ENCODE measurements at regions not wholly inside any gene's neighbourhood (a gene's known extent, or its start where the extent isn't known, plus 50 kb on each side); places are given as distances from the start of the nearest gene placed in this dataset.
A peak's percentile ranks its signal among the peaks of the same experiment; 100 is the strongest.
"Not testable (repeated sequence)": the region's sequence is repeated elsewhere in the genome, so short reads cannot be mapped to it uniquely, and the experiment has no call there.

GRCh38 chr7:119123326-119123725 is 898.8 kb downstream of the ANKRD7 start:
- DNase-seq (ENCODE audit: low spot score): no peak

DNA sequence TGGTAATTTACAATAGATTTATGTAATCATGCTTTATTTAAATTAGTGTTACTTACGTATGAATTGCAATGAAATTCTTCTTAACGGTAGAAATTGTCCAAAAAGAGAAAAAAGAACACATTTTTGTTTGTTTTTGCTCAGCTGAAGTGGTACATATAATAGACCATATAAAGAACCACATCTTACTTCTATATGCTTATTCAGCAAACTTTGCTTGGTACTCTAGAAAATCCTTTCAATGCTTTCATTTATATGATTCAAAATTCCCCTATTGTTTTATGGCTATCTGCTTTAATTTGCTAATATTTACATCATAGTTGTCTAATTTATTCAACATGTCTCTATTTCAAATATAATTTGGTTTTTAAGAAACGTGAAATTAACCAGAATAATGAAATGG is 903.2 kb downstream of the ANKRD7 start:
- no peak for DNase-seq (ENCODE audit: low spot score)

DNA sequence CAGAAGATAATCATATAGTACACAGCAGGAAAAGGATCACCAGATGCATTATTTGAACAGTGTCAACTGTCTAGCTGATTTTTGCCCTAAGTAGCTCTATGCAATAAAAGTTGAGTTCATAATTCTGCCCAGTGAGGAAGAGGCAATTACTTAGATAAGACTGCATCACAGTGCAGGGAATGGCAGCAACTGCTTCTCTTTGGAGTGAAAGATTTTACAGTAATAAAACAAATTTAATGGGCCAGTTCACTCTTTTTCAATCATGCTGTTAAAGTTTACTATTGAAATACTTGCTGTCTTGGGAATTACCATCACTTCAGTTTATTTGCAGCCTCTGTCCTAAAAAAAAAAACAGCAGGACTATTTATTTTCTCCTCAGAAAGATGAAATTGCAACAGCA is 907.9 kb downstream of the ANKRD7 start:
- no peak for DNase-seq (ENCODE audit: low spot score)

DNA sequence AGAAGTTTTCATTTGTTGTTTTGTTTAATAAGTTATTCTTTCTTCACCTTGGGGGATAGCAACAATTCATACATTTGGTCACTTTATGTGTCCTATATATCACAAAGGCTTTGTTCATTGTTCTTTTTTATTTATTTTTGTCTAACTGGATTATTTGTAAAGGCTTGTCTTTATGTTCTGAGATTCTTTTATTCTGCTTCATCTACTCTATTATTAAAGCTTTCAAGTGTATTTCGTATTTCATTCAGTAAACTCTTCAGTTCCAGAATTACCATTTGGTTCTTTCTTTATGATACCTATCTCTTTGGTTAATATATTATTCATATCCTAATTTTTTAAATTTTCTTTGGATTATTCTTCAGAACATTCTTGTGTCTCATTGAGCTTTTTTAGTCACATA is 942.9 kb downstream of the ANKRD7 start:
- no peak for DNase-seq (ENCODE audit: low spot score)

- DNase-seq (ENCODE audit: low spot score): no peak
Observed at GRCh38 chr7:119172043-119172442, 947.5 kb downstream of the ANKRD7 start.

- DNase-seq (ENCODE audit: low spot score): peak; percentile 55
Observed at GRCh38 chr7:119175911-119176627, 951.6 kb downstream of the ANKRD7 start.

GRCh38 chr7:119177863-119178262 is 953.4 kb downstream of the ANKRD7 start:
- no peak for DNase-seq (ENCODE audit: low spot score)

DNA sequence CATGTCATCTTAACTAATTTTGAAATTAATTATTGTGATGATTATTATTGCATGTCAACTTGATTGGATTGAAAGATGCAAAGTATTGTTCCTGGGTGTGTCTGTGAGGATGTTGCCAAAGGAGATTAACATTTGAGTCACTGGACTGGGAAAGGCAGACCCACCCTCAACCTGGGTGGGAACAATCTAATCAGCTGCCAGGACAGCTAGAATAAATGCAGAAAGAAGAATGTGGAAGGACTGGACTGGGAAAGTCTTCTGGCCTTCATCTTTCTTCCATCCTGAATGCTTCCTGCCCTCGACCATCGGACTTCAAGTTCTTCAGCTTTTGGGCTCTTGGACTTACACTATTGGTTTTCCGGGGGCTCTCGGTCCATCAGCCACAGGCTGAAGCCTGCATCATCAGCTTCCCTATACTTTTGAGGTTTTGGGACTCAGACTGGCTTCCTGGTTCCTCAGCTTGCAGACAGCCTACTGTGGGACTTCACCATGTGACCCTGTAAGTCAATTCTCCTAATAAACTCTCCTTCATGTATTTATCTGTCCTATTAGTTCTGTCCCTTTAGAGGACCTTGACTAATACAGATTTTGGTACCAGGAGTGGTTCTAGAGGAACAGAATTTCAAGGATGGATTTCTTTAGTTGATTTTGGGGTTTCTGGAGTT is 959.8 kb downstream of the ANKRD7 start:
- no peak for DNase-seq (ENCODE audit: low spot score)

GRCh38 chr7:119196183-119196582 is 971.7 kb downstream of the ANKRD7 start:
- DNase-seq (ENCODE audit: low spot score): no peak

GRCh38 chr7:119197172-119197876 is 972.8 kb downstream of the ANKRD7 start:
- DNase-seq (ENCODE audit: low spot score): no peak

DNA sequence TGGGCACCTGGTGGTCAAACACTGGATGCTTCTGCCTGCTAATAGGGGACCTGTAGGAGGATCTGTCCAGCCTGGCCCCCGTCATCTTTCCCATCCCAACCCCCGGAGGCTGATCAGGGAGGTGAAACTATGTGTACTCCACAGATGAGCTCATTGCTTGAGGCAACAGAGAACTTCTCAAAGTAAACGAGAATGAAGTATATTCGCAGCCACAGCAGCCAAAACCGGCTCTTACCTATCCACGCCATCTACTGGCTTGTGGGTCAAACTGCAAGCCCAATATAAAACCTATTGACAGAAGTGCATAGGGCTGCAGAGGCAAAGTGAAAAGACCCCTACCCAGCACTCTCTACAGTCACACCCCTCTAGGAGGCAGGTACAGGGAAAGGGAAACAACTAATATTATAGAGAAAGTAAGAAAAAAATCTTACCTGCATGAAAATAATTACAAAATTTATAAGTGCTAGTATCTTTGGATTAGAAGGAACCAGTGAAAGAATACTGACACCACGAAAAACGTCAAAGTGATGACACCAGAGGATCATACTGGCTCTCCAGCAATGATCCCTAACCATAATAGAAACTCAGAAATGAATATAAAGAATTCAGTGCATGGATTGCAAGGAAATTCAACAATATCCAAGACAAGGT is 973.5 kb downstream of the ANKRD7 start:
- peak; percentile 39 for DNase-seq (ENCODE audit: low spot score)

- DNase-seq (ENCODE audit: low spot score): no peak
Observed at GRCh38 chr7:119219663-119220062, 995.2 kb downstream of the ANKRD7 start.

DNA sequence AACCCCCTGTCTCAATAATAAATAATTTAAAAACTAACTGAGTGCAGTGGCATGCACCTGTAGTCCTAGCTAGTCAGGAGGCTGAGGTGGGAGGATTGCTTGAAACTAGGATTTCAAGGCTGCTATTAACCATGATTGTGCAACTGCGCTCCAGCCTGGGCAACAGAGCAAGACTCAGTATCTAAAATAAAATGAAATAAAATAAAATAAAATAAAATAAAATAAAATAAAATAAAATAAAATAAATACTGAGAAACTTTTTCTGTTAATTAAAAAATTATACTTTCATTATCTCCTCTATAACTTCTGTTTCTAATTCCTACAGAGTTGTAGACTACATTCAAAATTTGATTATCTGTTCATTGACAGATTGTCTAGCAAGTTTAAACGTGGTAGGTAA is 999.4 kb downstream of the ANKRD7 start:
- DNase-seq (ENCODE audit: low spot score): no peak

- DNase-seq (ENCODE audit: low spot score): peak; percentile 0
Observed at GRCh38 chr7:119228482-119228881, 1004.0 kb downstream of the ANKRD7 start.

- no peak for DNase-seq (ENCODE audit: low spot score)
Observed at GRCh38 chr7:119232091-119232490, 1007.6 kb downstream of the ANKRD7 start.

DNA sequence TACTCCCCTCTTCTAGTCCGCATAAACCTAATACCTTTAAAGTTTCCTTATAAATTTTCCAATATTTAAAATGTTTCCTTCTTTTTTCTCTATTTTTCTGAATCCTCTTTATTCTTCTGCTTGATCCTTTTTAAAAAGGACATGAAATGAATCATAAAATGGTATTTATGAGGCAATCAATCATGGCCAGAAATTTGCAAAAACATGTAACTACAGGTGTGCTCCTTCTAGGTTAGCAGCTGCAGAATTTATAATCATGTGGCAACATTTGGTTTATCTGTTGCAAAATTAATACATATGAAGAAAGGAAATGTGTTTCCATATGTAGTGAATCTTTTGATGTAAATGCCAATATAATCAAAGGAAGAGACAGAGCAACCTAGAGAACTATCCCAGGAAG is 1008.5 kb downstream of the ANKRD7 start:
- no peak for DNase-seq (ENCODE audit: low spot score)

- DNase-seq (ENCODE audit: low spot score): no peak
Observed at GRCh38 chr7:119252962-119253361, 1020.0 kb upstream of the KCND2 start.

DNA sequence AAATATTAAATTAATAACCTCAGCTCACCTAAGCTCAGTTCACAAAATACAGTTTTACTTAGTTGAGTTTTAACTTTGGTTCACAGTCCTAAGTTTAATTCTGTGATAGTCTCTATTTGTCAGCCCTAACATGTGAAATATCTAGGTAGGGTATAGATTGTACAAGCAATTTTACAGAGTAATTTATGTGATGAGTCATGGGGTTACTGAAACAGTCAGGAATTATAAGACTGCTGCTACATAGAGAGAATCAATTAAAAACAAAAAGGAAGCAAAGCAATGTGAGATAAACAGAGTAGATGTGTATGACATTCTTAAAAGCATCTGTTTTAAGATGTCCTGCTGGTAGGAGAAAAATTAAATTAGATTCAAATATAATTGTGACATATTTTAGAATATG is 1018.2 kb upstream of the KCND2 start:
- DNase-seq (ENCODE audit: low spot score): no peak

DNA sequence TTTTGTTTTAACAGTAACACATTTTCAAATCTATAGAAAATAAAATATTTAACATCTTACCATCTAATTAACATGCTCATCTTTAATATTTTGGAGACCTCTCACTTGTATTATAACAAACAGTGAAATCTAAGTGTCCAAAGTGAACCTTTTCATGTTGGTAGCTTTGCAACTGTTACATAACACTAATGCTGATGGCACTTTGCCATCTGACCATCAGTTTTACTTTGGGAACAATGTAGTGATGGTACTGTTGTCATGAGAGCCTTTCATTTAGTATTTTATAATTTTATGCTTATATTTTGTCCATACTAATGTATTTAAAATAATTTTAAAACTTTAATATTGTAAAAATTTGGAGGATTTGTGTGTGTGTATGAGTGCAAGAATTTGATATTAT is 1017.0 kb upstream of the KCND2 start:
- DNase-seq (ENCODE audit: low spot score): no peak

GRCh38 chr7:119256446-119257131 is 1016.4 kb upstream of the KCND2 start:
- no peak for DNase-seq (ENCODE audit: low spot score)

- DNase-seq (ENCODE audit: low spot score): not testable (repeated sequence)
Observed at GRCh38 chr7:119266790-119267189, 1006.2 kb upstream of the KCND2 start.

- peak; percentile 55 for DNase-seq (ENCODE audit: low spot score)
Observed at GRCh38 chr7:119270045-119270464, 1002.9 kb upstream of the KCND2 start.

Measured in activated CD4-positive, alpha-beta T cell treated with anti-CD3 and anti-CD28 coated beads, Interleukin-2, Interleukin-4, amounts not matched to agents 100 ng/mL and 50 ng/mL, durations not matched to agents 16 hours and 8 hours (primary cell).